ENCODE measurements at regions not wholly inside any gene's neighbourhood (a gene's known extent, or its start where the extent isn't known, plus 50 kb on each side); places are given as distances from the start of the nearest gene placed in this dataset.

DNA sequence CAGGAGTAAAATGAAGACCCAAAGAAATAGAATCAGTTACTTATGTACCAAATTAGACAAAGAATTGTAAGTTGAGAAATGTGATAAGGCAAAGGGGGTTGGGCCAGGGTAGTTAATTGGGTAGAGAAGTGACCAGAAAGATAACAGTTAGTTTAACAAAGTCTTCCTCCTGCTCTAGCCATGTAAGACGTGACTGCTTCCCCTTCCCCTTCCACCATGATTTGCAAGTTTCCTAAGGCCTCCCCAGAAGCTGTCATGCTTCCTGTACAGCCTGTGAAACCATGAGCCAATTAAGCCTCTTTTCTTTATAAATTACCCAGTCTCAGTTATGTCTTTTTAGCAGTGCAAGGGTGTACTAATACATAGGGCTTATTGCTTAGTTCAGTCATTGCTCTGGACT is 142.0 kb upstream of the PDE4B start:
- TF ChIP-seq, protein P1, sequence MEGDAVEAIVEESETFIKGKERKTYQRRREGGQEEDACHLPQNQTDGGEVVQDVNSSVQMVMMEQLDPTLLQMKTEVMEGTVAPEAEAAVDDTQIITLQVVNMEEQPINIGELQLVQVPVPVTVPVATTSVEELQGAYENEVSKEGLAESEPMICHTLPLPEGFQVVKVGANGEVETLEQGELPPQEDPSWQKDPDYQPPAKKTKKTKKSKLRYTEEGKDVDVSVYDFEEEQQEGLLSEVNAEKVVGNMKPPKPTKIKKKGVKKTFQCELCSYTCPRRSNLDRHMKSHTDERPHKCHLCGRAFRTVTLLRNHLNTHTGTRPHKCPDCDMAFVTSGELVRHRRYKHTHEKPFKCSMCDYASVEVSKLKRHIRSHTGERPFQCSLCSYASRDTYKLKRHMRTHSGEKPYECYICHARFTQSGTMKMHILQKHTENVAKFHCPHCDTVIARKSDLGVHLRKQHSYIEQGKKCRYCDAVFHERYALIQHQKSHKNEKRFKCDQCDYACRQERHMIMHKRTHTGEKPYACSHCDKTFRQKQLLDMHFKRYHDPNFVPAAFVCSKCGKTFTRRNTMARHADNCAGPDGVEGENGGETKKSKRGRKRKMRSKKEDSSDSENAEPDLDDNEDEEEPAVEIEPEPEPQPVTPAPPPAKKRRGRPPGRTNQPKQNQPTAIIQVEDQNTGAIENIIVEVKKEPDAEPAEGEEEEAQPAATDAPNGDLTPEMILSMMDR (IDR thresholded peaks at IDR 0.05) = no peak
- TF ChIP-seq EZH2 (IDR thresholded peaks at IDR 0.05) = no peak
- TF ChIP-seq EZH2phosphoT487 (IDR thresholded peaks at IDR 0.05) = no peak

Data from neural progenitor cell (in vitro differentiated cells).